Right lobe of liver (tissue), 4 donors: ENCODE measurements at regions not wholly inside any gene's neighbourhood (a gene's known extent, or its start where the extent isn't known, plus 50 kb on each side); places are given as distances from the start of the nearest gene placed in this dataset.

Experiments used
- POLR2A ChIP-seq: fragments of 450-650 bp; IDR thresholded peaks from one replicate; pipeline ENCODE4 v1.6.1; 2017; ENCODE audit warnings: antibody characterized with exemption, mild to moderate bottlenecking
- TF ChIP-seq, protein P1 (sequence below), 4 donors: fragments of 200-600 bp in 3 of 4; fragments of 450-650 bp in 1 of 4; IDR thresholded peaks; one replicate each; pipeline versions ENCODE4 v1.5.1 to v1.8.0; 2016 to 2022; ENCODE audit warnings: antibody characterized with exemption in 4 of 4, mild to moderate bottlenecking in 2 of 4
- donor health status: DM: no; HTN: no; CAD: no.
- donor health status: DM: no; HTN: no; CAD: no.
- donor health status: DM: no; HTN: yes; CAD: no.

GRCh38 chr1:72745413-72745812 lies 463.1 kb upstream of the NEGR1 start:
- TF ChIP-seq, protein P1, sequence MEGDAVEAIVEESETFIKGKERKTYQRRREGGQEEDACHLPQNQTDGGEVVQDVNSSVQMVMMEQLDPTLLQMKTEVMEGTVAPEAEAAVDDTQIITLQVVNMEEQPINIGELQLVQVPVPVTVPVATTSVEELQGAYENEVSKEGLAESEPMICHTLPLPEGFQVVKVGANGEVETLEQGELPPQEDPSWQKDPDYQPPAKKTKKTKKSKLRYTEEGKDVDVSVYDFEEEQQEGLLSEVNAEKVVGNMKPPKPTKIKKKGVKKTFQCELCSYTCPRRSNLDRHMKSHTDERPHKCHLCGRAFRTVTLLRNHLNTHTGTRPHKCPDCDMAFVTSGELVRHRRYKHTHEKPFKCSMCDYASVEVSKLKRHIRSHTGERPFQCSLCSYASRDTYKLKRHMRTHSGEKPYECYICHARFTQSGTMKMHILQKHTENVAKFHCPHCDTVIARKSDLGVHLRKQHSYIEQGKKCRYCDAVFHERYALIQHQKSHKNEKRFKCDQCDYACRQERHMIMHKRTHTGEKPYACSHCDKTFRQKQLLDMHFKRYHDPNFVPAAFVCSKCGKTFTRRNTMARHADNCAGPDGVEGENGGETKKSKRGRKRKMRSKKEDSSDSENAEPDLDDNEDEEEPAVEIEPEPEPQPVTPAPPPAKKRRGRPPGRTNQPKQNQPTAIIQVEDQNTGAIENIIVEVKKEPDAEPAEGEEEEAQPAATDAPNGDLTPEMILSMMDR (IDR thresholded peaks at IDR 0.05): no peak
- TF ChIP-seq POLR2A: no peak
